Calu3 (cell line): ENCODE measurements at regions not wholly inside any gene's neighbourhood (a gene's known extent, or its start where the extent isn't known, plus 50 kb on each side); places are given as distances from the start of the nearest gene placed in this dataset.

Experiments
- BruUV-seq: library from RNA; stranded (reverse); fragments of 400-500 nt; replicated peaks from 2 replicates; lab custom pipeline; 2021; lab: Mats Ljungman, UMichigan
- CTCF ChIA-PET: fragments of 300-600 bp; sonication (Branson Sonifier 250); formaldehyde crosslinking; loops from one replicate; lab custom pipeline; 2022; ENCODE audit warnings: antibody characterized with exemption; lab: Charles Lee
- DNase-seq: peaks from one replicate; pipeline ENCODE4 v3.0.0; 2022
- H3K27ac Mint-ChIP-seq: one replicate; pipeline ENCODE4 v1.8.0; 2022; ENCODE audit warnings: mixed read lengths; ENCODE audit not compliant: unreplicated experiment
- H3K27me3 Mint-ChIP-seq: one replicate; pipeline ENCODE4 v1.8.0; 2022; ENCODE audit warnings: mixed read lengths; ENCODE audit not compliant: unreplicated experiment
- H3K36me3 Mint-ChIP-seq: one replicate; pipeline ENCODE4 v1.8.0; 2022; ENCODE audit warnings: mild to moderate bottlenecking, moderate library complexity, mixed read lengths; ENCODE audit not compliant: insufficient read depth, unreplicated experiment
- H3K4me1 Mint-ChIP-seq: one replicate; pipeline ENCODE4 v1.8.0; 2022; ENCODE audit warnings: mild to moderate bottlenecking, low read depth, mixed read lengths; ENCODE audit not compliant: unreplicated experiment
- H3K4me3 Mint-ChIP-seq: one replicate; pipeline ENCODE4 v1.8.0; 2022; ENCODE audit warnings: mild to moderate bottlenecking, low read depth, moderate library complexity, mixed read lengths; ENCODE audit not compliant: unreplicated experiment
- H3K9me3 Mint-ChIP-seq: one replicate; pipeline ENCODE4 v1.8.0; 2022; ENCODE audit warnings: low read depth, mixed read lengths; ENCODE audit not compliant: unreplicated experiment
- CTCF ChIP-seq: fragments of 200-600 bp; IDR thresholded peaks from one replicate; pipeline ENCODE4 v1.8.0; 2022; ENCODE audit warnings: antibody characterized with exemption; ENCODE audit not compliant: unreplicated experiment
- intact Hi-C: fragments of 100-400 bp; cut with micrococcal nuclease; formaldehyde crosslinking; loops from one replicate; pipeline ENCODE4 v1.10.0; 2022; ENCODE audit not compliant: unreplicated experiment

GRCh38 chr16:59754854-59755253 lies 1020.7 kb upstream of the GOT2 start:
- peaks cover 13% of the 10 kb centered on the region for H3K9me3 Mint-ChIP-seq
- H3K27me3 Mint-ChIP-seq: no peaks in the 10 kb centered on the region
- H3K36me3 Mint-ChIP-seq: no peaks in the 10 kb centered on the region
- CTCF ChIA-PET: no interaction called here
- no peak overlapping the region for H3K4me3 Mint-ChIP-seq
- H3K27ac Mint-ChIP-seq: no peak overlapping the region
- no peak for DNase-seq
- no TSS peak for BruUV-seq
- intact Hi-C loops: no loop called here
- no peaks in the 10 kb centered on the region for H3K4me1 Mint-ChIP-seq
- no peak for TF ChIP-seq CTCF

- H3K27me3 Mint-ChIP-seq: no peaks in the 10 kb centered on the region
- TF ChIP-seq CTCF: no peak
- DNase-seq: no peak
- CTCF ChIA-PET: no interaction called here
- no peak overlapping the region for H3K4me3 Mint-ChIP-seq
- no peaks in the 10 kb centered on the region for H3K4me1 Mint-ChIP-seq
- no TSS peak for BruUV-seq
- H3K36me3 Mint-ChIP-seq: no peaks in the 10 kb centered on the region
- H3K9me3 Mint-ChIP-seq: peaks cover 8% of the 10 kb centered on the region
- intact Hi-C loops: no loop called here
- H3K27ac Mint-ChIP-seq: no peak overlapping the region
Observed at GRCh38 chr16:59749662-59750336, 1015.7 kb upstream of the GOT2 start.

- no peak for TF ChIP-seq CTCF
- Mint-ChIP-seq H3K4me3 (no peak overlapping the region), H3K4me1 (no peaks in the 10 kb centered on the region), H3K27ac (no peak overlapping the region), H3K27me3 (no peaks in the 10 kb centered on the region), H3K9me3 (peaks cover 12% of the 10 kb centered on the region), H3K36me3 (no peaks in the 10 kb centered on the region)
- intact Hi-C loops: no loop called here
- no peak for DNase-seq
- no TSS peak for BruUV-seq
- CTCF ChIA-PET: no interaction called here
Observed at GRCh38 chr16:59748531-59748930, 1014.4 kb upstream of the GOT2 start.

GRCh38 chr16:59743504-59743903 lies 1009.4 kb upstream of the GOT2 start:
- Mint-ChIP-seq H3K4me3 (no peak overlapping the region), H3K36me3 (no peaks in the 10 kb centered on the region), H3K9me3 (peaks cover 12% of the 10 kb centered on the region), H3K27me3 (no peaks in the 10 kb centered on the region), H3K4me1 (no peaks in the 10 kb centered on the region), H3K27ac (no peak overlapping the region)
- DNase-seq: no peak
- TF ChIP-seq CTCF: no peak
- intact Hi-C loops: no loop called here
- no TSS peak for BruUV-seq
- CTCF ChIA-PET: no interaction called here
